Ovary (tissue), 3 donors: ENCODE measurements at regions not wholly inside any gene's neighbourhood (a gene's known extent, or its start where the extent isn't known, plus 50 kb on each side); places are given as distances from the start of the nearest gene placed in this dataset.

Experiments
- CTCF ChIP-seq, 3 donors: fragments of 450-650 bp in 2 of 3; fragments of 200-600 bp in 1 of 3; IDR thresholded peaks; one replicate each; pipeline versions ENCODE4 v1.5.1 to v1.8.0; 2016 to 2022; ENCODE audit warnings: antibody characterized with exemption in 3 of 3, mild to moderate bottlenecking in 1 of 3
- POLR2A ChIP-seq: fragments of 450-650 bp; IDR thresholded peaks from one replicate; pipeline ENCODE4 v1.6.1; 2017; ENCODE audit warnings: antibody characterized with exemption, mild to moderate bottlenecking, moderate library complexity
- donor health status: DM: no; HTN: no; CAD: no.

DNA sequence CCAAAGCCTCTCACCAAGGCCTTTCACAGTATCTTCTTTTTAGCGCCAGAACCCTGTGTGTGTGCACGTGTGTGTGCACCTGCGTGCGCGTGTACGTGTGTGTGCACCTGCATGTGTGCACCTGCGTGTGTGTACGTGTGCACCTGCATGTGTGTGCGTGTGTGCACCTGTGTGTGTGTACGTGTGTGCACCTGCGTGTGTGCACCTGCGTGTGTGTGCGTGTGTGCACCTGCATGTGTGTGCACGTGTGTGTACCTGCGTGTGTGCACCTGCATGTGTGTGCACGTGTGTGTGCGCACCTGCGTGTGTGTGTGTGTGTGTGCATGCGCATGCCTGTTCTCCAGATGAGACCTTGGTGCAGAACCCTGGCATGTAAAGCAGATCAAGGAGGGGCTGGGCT, 131.4 kb upstream of the HDAC4 start:
- TF ChIP-seq POLR2A, result no peak
- TF ChIP-seq CTCF (IDR thresholded peaks at IDR 0.05), result no peak
